ENCODE measurements at regions not wholly inside any gene's neighbourhood (a gene's known extent, or its start where the extent isn't known, plus 50 kb on each side); places are given as distances from the start of the nearest gene placed in this dataset.

- TF ChIP-seq ATF7 (IDR thresholded peaks at IDR 0.05; ENCODE audit: low read depth) (no peak), STAT1 (conservative IDR thresholded peaks at IDR 0.05) (no peak), RCOR1 (conservative IDR thresholded peaks at IDR 0.05; ENCODE audit: low read depth, low read length) (no peak)
Observed at GRCh38 chr12:90207799-90208198, 499.2 kb upstream of the ATP2B1 start (continued).

- intact Hi-C loops (cut with micrococcal nuclease; ENCODE audit: unreplicated experiment) (no loop called here), in situ Hi-C loops (cut with MboI) (no loop called here)
- no peak overlapping the region for H3K4me2 ChIP-seq (ENCODE audit: control insufficient read depth, insufficient read depth)
- RAD21 ChIA-PET (ENCODE audit: unreplicated experiment), result no interaction called here
- CTCF ChIA-PET, result no interaction called here
- H3K4me1 ChIP-seq (ENCODE audit: control insufficient read depth, insufficient read depth, low read length), result no peaks in the 10 kb centered on the region
- no TSS peak for BruUV-seq (replicated peaks)
- no peak for TF ChIP-seq RB1 (IDR thresholded peaks at IDR 0.05; ENCODE audit: borderline replicate concordance)
- TF ChIP-seq ZNF592 (IDR thresholded peaks at IDR 0.05), result no peak
- no peak for TF ChIP-seq MAX (IDR thresholded peaks at IDR 0.05; ENCODE audit: low read depth, low read length)
- no peak for TF ChIP-seq ZSCAN29 (IDR thresholded peaks at IDR 0.05)
- no peak for TF ChIP-seq CEBPZ (IDR thresholded peaks at IDR 0.05; ENCODE audit: low read depth, low read length)
- no peak for TF ChIP-seq LARP7 (IDR thresholded peaks at IDR 0.05)
- no peak for TF ChIP-seq FOXM1 (IDR thresholded peaks at IDR 0.05; ENCODE audit: low read depth, low read length)
- TF ChIP-seq MXI1 (IDR thresholded peaks at IDR 0.05; ENCODE audit: low read depth, low read length), result no peak
- H3K27ac ChIP-seq (ENCODE audit: control insufficient read depth, insufficient read depth), result no peak overlapping the region
- 33% methylated on average over 2 of the region's 2 CpGs for WGBS (ENCODE audit: insufficient coverage, insufficient replicate concordance, low lambda C conversion rate, missing lambda C conversion rate)
- no peak for DNase-seq (ENCODE audit: low read depth, low spot score)
- no peaks in the 10 kb centered on the region for H3K27me3 ChIP-seq (replicated peaks in 1 of 2; ENCODE audit: control insufficient read depth in 2 of 2, insufficient read depth in 2 of 2, low read length in 1 of 2)
- FAIRE-seq, result no peak
- no peaks in the 10 kb centered on the region for H3K36me3 ChIP-seq (ENCODE audit: control insufficient read depth in 2 of 2, insufficient read depth in 2 of 2, low read length in 1 of 2)
- H4K20me1 ChIP-seq (ENCODE audit: control insufficient read depth, insufficient read depth), result no peaks in the 10 kb centered on the region
- no peak overlapping the region for H2AFZ ChIP-seq (ENCODE audit: control insufficient read depth, low read depth, low read length)
- no peak for ATAC-seq
- SMC1A ChIA-PET (ENCODE audit: uncharacterized antibody, unreplicated experiment), result interaction anchor here (0.8 kb wide), 1 partner anchor 10 kb away, joined by 4 read pairs; no protein-coding TSS in a partner anchor
- H3K9me3 ChIP-seq (replicated peaks; ENCODE audit: control insufficient read depth, insufficient read depth, low read length), result peaks cover 4% of the 10 kb centered on the region
- no peak overlapping the region for H3K9ac ChIP-seq (ENCODE audit: control insufficient read depth, insufficient read depth, low read length)
- no peak overlapping the region for H3K4me3 ChIP-seq
- POLR2A ChIA-PET, result no interaction called here
- H3K79me2 ChIP-seq (ENCODE audit: control insufficient read depth, insufficient read depth, low read length), result no peaks in the 10 kb centered on the region
Observed at GRCh38 chr12:90205165-90205564, 496.5 kb upstream of the ATP2B1 start.

Data from GM12878 (cell line).